ENCODE measurements at regions not wholly inside any gene's neighbourhood (a gene's known extent, or its start where the extent isn't known, plus 50 kb on each side); places are given as distances from the start of the nearest gene placed in this dataset.

- no peak overlapping the region for H3K27ac Mint-ChIP-seq
- no peak overlapping the region for H2AFZ ChIP-seq (replicated peaks)
Observed at GRCh38 chr6:23980965-23981364, 145.1 kb upstream of the NRSN1 start.

GRCh38 chr6:23981923-23982322 is 144.1 kb upstream of the NRSN1 start:
- peaks cover 18% of the 10 kb centered on the region for H3K4me1 Mint-ChIP-seq
- H3K9me3 Mint-ChIP-seq, result no peaks in the 10 kb centered on the region
- DNase-seq (ENCODE audit: low spot score), result no peak
- H3K27me3 Mint-ChIP-seq (ENCODE audit: insufficient read depth, low read depth), result peaks cover 3% of the 10 kb centered on the region
- Histone ChIP-seq H3K27me3 (no peaks in the 10 kb centered on the region), H4K20me1 (ENCODE audit: low read depth) (no peaks in the 10 kb centered on the region), H2AFZ (replicated peaks) (no peak overlapping the region), H3K9me3 (ENCODE audit: low read depth) (no peaks in the 10 kb centered on the region), H3K79me2 (ENCODE audit: low read depth) (no peaks in the 10 kb centered on the region), H3F3A (ENCODE audit: low read depth) (no peaks in the 10 kb centered on the region), H3K4me3 (no peak overlapping the region), H3K4me2 (no peak overlapping the region), H3K27ac (no peak overlapping the region), H3K36me3 (no peaks in the 10 kb centered on the region), H3K9ac (no peak overlapping the region), H3K4me1 (no peaks in the 10 kb centered on the region)
- H3K27ac Mint-ChIP-seq, result no peak overlapping the region
- H3K4me3 Mint-ChIP-seq, result no peak overlapping the region
- TF ChIP-seq CTCF (IDR thresholded peaks at IDR 0.05), result no peak
- no peak for TF ChIP-seq EZH2 (IDR thresholded peaks at IDR 0.05)
- no peak for TF ChIP-seq EZH2phosphoT487 (IDR thresholded peaks at IDR 0.05)
- H3K36me3 Mint-ChIP-seq, result no peaks in the 10 kb centered on the region

More at GRCh38 chr6:23980965-23981364, 145.1 kb upstream of the NRSN1 start:
- H3K4me2 ChIP-seq, result no peak overlapping the region
- no peaks in the 10 kb centered on the region for H3K4me1 ChIP-seq
- H3K9me3 ChIP-seq (ENCODE audit: low read depth), result no peaks in the 10 kb centered on the region
- H4K20me1 ChIP-seq (ENCODE audit: low read depth), result no peaks in the 10 kb centered on the region
- H3K79me2 ChIP-seq (ENCODE audit: low read depth), result no peaks in the 10 kb centered on the region
- TF ChIP-seq EZH2 (IDR thresholded peaks at IDR 0.05) (no peak), CTCF (IDR thresholded peaks at IDR 0.05) (no peak), EZH2phosphoT487 (IDR thresholded peaks at IDR 0.05) (no peak)
- no peak overlapping the region for H3K27ac ChIP-seq
- no peaks in the 10 kb centered on the region for H3F3A ChIP-seq (ENCODE audit: low read depth)
- no peak overlapping the region for H3K4me3 Mint-ChIP-seq
- H3K36me3 ChIP-seq, result no peaks in the 10 kb centered on the region
- no peaks in the 10 kb centered on the region for H3K9me3 Mint-ChIP-seq
- peaks cover 3% of the 10 kb centered on the region for H3K27me3 Mint-ChIP-seq (ENCODE audit: insufficient read depth, low read depth)
- no peak overlapping the region for H3K4me3 ChIP-seq
- peaks cover 18% of the 10 kb centered on the region for H3K4me1 Mint-ChIP-seq
- H3K27me3 ChIP-seq, result no peaks in the 10 kb centered on the region
- H3K36me3 Mint-ChIP-seq, result no peaks in the 10 kb centered on the region
- H3K9ac ChIP-seq, result no peak overlapping the region
- no peak for DNase-seq (ENCODE audit: low spot score)

- H3K9ac ChIP-seq, result no peak overlapping the region
- no peak overlapping the region for H3K4me3 Mint-ChIP-seq
- no peak overlapping the region for H3K4me3 ChIP-seq
- H3K27me3 ChIP-seq, result no peaks in the 10 kb centered on the region
- H3K36me3 Mint-ChIP-seq, result no peaks in the 10 kb centered on the region
- H3K4me1 ChIP-seq, result no peaks in the 10 kb centered on the region
- H3K9me3 ChIP-seq (ENCODE audit: low read depth), result no peaks in the 10 kb centered on the region
- no peaks in the 10 kb centered on the region for H3K36me3 ChIP-seq
- peaks cover 18% of the 10 kb centered on the region for H3K4me1 Mint-ChIP-seq
- no peak overlapping the region for H3K4me2 ChIP-seq
- no peaks in the 10 kb centered on the region for H3K9me3 Mint-ChIP-seq
- H3F3A ChIP-seq (ENCODE audit: low read depth), result no peaks in the 10 kb centered on the region
- H3K27me3 Mint-ChIP-seq (ENCODE audit: insufficient read depth, low read depth), result peaks cover 6% of the 10 kb centered on the region
- H4K20me1 ChIP-seq (ENCODE audit: low read depth), result no peaks in the 10 kb centered on the region
- H2AFZ ChIP-seq (replicated peaks), result no peak overlapping the region
- TF ChIP-seq EZH2phosphoT487 (IDR thresholded peaks at IDR 0.05) (no peak), CTCF (IDR thresholded peaks at IDR 0.05) (no peak), EZH2 (IDR thresholded peaks at IDR 0.05) (no peak)
- H3K27ac ChIP-seq, result no peak overlapping the region
- no peak overlapping the region for H3K27ac Mint-ChIP-seq
- peak; percentile 21 for DNase-seq (ENCODE audit: low spot score)
- no peaks in the 10 kb centered on the region for H3K79me2 ChIP-seq (ENCODE audit: low read depth)
Observed at GRCh38 chr6:23983735-23984134, 142.3 kb upstream of the NRSN1 start.

All from neural progenitor cell (in vitro differentiated cells).